ENCODE measurements at regions not wholly inside any gene's neighbourhood (a gene's known extent, or its start where the extent isn't known, plus 50 kb on each side); places are given as distances from the start of the nearest gene placed in this dataset.

GRCh38 chr2:39604866-39605265 is 60.9 kb upstream of the TMEM178A start:
- TF ChIP-seq, protein P1, sequence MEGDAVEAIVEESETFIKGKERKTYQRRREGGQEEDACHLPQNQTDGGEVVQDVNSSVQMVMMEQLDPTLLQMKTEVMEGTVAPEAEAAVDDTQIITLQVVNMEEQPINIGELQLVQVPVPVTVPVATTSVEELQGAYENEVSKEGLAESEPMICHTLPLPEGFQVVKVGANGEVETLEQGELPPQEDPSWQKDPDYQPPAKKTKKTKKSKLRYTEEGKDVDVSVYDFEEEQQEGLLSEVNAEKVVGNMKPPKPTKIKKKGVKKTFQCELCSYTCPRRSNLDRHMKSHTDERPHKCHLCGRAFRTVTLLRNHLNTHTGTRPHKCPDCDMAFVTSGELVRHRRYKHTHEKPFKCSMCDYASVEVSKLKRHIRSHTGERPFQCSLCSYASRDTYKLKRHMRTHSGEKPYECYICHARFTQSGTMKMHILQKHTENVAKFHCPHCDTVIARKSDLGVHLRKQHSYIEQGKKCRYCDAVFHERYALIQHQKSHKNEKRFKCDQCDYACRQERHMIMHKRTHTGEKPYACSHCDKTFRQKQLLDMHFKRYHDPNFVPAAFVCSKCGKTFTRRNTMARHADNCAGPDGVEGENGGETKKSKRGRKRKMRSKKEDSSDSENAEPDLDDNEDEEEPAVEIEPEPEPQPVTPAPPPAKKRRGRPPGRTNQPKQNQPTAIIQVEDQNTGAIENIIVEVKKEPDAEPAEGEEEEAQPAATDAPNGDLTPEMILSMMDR (IDR thresholded peaks at IDR 0.05) = no peak
- H3K9me3 ChIP-seq (ENCODE audit: control insufficient read depth, low read length) = no peaks in the 10 kb centered on the region
- no peaks in the 10 kb centered on the region for H3K79me2 ChIP-seq
- H2AFZ ChIP-seq = no peak overlapping the region
- no peaks in the 10 kb centered on the region for H3K27me3 ChIP-seq (ENCODE audit: control insufficient read depth, insufficient read depth, low read length)
- peaks cover 6% of the 10 kb centered on the region for H3K4me1 ChIP-seq
- H3K4me2 ChIP-seq (ENCODE audit: low read length) = no peak overlapping the region
- no peak overlapping the region for H3K4me3 ChIP-seq (ENCODE audit: low read depth, low read length)
- H3K9ac ChIP-seq = no peak overlapping the region
- H3K27ac ChIP-seq = no peak overlapping the region
- H3K36me3 ChIP-seq (ENCODE audit: control insufficient read depth, insufficient read depth, low read length) = no peaks in the 10 kb centered on the region

DNA sequence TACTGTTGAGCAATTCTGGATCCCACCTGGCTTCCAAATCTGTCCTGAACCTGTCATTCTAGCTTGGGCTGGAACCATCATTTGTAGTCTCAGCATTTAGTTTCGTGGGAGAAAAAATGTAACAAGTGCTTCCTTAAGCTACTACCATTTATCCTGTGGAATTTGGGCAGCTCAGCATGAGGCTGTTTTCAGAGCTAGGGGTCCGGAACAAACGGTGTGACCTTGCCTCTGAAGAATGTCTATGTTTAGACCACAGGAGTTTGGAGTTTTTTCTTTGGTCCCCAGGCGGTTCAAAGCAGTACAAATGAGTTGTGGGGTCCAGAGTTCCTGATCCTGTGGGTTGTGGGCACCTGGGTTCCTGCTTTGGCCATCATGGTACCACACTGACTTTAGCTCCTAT is 59.1 kb upstream of the TMEM178A start:
- H3K79me2 ChIP-seq = no peaks in the 10 kb centered on the region
- no peaks in the 10 kb centered on the region for H3K9me3 ChIP-seq (ENCODE audit: control insufficient read depth, low read length)
- H2AFZ ChIP-seq = no peak overlapping the region
- H3K36me3 ChIP-seq (ENCODE audit: control insufficient read depth, insufficient read depth, low read length) = no peaks in the 10 kb centered on the region
- no peak overlapping the region for H3K27ac ChIP-seq
- TF ChIP-seq, protein P1 (IDR thresholded peaks at IDR 0.05) = no peak
- H3K4me3 ChIP-seq (ENCODE audit: low read depth, low read length) = no peak overlapping the region
- H3K9ac ChIP-seq = no peak overlapping the region
- H3K4me2 ChIP-seq (ENCODE audit: low read length) = no peak overlapping the region
- no peaks in the 10 kb centered on the region for H3K27me3 ChIP-seq (ENCODE audit: control insufficient read depth, insufficient read depth, low read length)
- peaks cover 6% of the 10 kb centered on the region for H3K4me1 ChIP-seq

DNA sequence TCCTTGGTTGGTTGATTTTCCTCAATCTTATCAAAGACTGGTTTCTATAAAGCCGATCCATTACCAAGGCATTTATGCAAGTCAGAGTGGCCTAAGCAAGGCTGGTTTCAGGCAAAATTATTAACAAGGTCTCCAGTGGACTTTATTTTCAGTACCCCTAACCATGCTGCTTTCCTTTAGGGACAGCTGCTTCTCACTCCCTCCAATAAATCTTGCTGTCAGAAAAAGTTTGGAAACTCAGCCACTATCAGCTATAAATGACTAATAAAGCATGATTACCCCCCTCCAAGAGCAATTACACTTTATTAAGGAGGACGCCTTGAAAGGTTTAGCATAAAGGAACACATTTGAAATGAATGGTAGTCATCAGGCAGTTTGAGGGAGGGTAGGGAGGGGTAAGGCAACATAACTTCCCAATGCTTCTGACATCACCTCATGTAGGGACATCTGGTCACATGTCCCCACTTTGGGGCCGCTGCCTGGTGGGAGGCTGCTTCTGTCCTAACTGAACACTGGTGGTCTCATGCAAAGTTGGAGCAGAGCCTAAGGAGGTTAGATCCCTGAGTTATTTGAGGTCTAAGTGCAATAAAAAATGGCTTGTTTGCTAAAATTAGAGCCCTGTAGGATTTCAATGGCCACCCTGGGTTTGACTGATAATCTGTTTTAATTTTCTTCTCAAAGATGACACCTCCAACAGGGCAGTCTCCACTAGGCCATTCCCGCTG is 58.0 kb upstream of the TMEM178A start:
- Histone ChIP-seq H3K4me2 (ENCODE audit: low read length) (no peak overlapping the region), H3K27me3 (ENCODE audit: control insufficient read depth, insufficient read depth, low read length) (no peaks in the 10 kb centered on the region), H3K79me2 (no peaks in the 10 kb centered on the region), H3K4me3 (ENCODE audit: low read depth, low read length) (no peak overlapping the region), H3K4me1 (peaks cover 6% of the 10 kb centered on the region), H3K36me3 (ENCODE audit: control insufficient read depth, insufficient read depth, low read length) (no peaks in the 10 kb centered on the region), H2AFZ (no peak overlapping the region), H3K27ac (no peak overlapping the region), H3K9ac (no peak overlapping the region), H3K9me3 (ENCODE audit: control insufficient read depth, low read length) (no peaks in the 10 kb centered on the region)
- TF ChIP-seq, protein P1 (IDR thresholded peaks at IDR 0.05) = no peak

GRCh38 chr2:39608263-39608575 is 57.5 kb upstream of the TMEM178A start:
- Histone ChIP-seq H3K9ac (no peak overlapping the region), H2AFZ (no peak overlapping the region), H3K9me3 (ENCODE audit: control insufficient read depth, low read length) (no peaks in the 10 kb centered on the region), H3K27ac (no peak overlapping the region), H3K27me3 (ENCODE audit: control insufficient read depth, insufficient read depth, low read length) (no peaks in the 10 kb centered on the region), H3K4me1 (peaks cover 6% of the 10 kb centered on the region), H3K79me2 (no peaks in the 10 kb centered on the region), H3K4me3 (ENCODE audit: low read depth, low read length) (no peak overlapping the region), H3K4me2 (ENCODE audit: low read length) (no peak overlapping the region), H3K36me3 (ENCODE audit: control insufficient read depth, insufficient read depth, low read length) (no peaks in the 10 kb centered on the region)
- TF ChIP-seq, protein P1 (IDR thresholded peaks at IDR 0.05) = no peak
